ENCODE measurements at regions not wholly inside any gene's neighbourhood (a gene's known extent, or its start where the extent isn't known, plus 50 kb on each side); places are given as distances from the start of the nearest gene placed in this dataset.
"Not testable (repeated sequence)": the region's sequence is repeated elsewhere in the genome, so short reads cannot be mapped to it uniquely, and the experiment has no call there.

DNA sequence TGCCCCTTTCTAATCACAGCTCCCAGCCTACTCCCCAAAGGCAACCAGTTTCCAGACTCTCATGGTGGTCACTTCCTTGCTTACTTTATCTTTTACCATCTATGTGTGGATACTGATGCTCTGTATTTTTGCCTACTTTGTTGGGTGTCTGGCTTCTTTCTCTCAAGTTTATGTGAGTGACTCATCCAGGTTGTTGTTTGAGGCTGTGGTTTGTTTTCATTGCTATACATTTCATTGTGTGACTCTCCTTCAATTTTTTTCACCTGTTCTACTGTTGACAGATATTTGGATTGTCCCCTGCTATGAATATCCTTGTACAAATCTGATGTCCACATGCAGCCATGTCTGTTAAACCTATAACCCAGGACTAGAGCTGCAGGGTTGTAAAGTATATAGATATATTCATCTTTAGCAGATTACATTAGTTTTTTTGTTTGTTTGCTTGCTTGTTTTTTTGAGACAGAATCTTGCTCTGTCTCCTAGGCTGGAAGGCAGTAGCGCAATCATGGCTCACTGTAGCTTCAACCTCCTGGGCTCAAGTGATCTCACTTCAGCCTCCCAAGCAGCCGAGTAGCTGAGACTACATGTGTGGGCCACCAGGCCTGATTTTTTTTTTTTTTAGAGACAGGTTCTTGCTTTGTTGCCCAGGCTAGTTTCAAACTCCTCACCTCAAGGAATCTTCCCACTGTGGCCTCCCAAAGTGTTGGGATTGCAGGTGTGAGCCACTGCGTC, 72.9 kb upstream of the EEF1E1 start:
- DNase-seq: no peak

DNA sequence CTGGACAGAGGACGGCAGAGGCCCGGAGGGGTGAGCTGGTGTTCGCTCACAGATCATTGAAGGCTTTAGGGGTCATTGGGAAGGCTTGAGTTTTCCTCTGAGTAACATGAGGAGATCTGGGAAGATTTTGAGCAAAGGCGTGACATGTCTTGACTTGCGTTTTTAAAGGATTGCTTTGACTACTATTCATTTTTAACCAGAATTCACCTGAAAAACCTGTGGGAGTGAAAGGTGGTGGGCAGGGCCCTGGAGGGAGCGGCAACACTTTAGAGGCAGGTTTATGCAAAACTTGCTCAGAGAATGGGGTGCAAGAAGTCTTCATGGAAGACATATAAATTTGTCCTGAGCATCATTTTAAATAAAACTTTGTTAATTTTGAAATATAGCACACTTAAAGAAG, 72.2 kb upstream of the EEF1E1 start:
- no peak for DNase-seq

DNA sequence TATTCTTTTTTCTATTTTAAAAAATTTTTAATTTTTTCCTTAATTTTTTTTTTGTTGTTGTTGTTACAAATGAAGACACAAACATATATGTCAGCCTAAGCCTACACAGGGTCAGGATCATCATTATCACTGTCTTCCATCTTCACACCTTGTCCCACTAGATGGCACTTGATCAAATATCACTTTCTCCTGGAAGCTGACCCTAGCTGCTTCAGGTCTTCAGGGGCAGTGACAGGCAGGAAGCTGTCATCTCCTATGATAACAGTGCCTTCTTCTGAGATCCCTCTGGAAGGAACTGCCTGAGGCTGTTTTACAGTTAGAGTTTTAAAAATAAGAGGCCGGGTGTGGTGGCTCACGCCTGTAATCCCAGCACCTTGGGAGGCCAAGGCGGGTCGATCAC, 70.2 kb upstream of the EEF1E1 start:
- DNase-seq: no peak

DNA sequence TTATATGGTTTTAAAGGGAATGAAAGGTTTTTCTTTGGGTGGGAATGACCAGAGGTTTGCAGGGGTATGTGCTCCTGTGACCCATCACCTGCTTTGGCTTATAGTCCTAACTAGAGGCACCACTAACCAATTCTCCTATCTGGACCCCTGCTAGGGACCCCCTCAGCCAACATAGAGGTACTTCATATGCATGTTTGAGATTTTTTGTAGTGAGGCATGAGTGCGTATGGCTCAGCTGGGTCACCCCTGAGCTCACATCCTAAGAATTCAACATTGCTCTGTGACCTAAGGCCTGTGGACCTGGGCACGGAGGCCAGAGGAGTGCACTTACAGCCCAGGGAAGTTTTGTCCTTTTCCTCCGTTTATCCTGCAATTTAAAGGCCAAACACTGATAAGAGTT, 68.4 kb upstream of the EEF1E1 start:
- no peak for DNase-seq

DNA sequence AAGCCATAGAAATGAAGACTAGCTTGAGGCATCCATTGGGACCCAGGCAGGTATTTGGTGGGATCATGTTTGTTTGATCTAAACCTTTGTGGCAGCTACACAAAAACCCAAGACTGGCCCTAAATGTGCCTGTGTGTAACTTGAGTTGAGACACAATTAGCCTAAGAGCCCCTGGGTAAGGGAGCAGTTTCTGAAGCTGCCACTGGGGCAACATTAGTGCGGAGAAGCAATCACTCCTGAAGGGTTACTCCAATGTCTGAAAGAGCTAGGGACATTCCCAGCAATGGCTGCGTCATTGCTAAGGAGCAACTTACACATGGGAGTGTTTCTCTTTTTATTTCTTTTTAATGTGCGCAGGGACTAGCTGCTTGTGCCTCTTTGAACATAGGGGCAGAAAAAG, 67.9 kb upstream of the EEF1E1 start:
- no peak for DNase-seq

DNA sequence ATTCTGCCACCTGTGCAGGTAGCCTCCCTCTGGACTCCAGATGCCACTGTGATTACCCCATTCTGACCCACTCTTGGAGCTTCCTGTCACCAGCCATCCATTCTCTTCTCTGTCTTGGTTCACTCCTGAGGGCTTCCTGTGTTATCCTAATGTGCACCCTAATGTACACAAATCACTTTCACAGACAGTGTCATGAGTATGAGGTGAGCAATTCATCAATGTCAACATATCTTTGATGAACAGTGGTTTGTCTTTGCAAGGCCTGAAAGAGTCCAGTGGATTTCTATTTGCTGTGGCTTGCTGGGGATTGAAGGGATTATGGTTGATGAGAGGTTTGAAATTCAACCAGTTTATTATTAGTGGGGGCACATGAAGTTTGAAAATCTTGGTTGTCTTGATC, 63.8 kb upstream of the EEF1E1 start:
- no peak for DNase-seq

DNA sequence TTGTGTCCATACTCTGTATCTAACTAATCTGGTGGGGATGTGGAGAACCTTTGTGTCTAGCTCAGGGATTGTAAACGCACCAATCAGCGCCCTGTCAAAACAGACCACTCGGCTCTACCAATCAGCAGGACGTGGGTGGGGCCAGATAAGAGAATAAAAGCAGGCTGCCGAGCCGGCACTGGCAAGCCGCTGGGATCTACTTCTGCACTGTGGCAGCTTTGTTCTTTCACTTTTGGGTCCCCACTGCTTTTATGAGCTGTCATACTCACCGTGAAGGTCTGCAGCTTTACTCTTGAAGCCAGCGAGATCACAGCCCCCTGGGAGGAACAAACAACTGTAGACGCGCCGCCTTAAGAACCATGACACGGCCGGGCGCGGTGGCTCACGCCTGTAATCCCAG, 62.7 kb upstream of the EEF1E1 start:
- not testable (repeated sequence) for DNase-seq

DNA sequence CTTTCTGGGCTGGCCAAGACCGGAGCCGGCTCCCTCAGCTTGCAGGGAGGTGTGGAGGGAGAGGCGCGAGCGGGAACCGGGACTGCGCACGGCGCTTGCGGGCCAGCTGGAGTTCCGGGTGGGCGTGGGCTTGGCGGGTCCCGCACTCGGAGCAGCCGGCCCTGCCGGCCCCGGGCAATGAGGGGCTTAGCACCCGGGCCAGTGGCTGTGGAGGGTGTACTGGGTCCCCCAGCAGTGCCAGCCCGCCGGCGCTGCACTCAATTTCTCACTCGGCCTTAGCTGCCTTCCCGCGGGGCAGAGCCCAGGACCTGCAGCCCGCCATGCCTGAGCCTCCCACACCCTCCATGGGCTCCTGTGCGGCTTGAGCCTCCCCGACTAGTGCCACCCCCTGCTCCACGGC, 61.9 kb upstream of the EEF1E1 start:
- not testable (repeated sequence) for DNase-seq

DNA sequence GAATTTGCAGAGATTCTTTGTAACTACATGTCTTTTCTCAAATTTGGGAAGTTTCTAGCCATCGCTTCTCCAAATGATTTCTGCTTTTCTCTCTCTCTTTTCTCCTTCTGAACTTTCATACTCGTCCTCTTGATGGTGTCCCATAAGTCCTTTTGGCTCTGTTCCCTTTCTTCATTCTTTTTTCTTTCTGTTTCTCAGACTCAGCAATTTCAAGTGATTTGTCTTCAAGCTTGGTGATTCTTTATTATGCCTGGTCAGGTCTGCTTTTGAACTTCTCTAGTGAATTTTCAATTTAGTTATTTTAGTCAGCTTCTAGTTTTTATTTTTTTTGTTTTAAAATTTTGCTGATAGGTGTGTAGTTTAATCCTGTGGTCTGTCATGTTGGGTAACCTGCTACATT, 57.6 kb upstream of the EEF1E1 start:
- DNase-seq: no peak

DNA sequence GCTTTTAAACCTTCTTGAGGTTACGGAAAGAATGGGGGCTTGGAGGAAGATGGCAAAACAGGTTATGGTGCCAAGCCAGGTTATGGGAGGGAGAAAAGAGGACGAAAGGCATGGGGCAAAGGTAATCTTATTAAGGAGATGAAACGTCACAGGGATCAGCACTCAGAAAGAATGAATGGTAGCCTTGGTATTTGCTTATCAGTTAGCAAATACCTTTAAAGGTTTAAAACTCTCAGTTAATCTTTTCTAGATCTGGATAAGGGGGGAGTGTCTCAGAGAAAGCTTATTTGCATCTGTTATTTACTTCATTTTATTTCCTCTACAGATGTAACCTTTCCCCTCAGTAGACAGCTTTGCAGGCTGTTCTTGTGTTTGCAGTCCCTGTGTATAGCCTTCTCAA, 55.5 kb upstream of the EEF1E1 start:
- no peak for DNase-seq

DNA sequence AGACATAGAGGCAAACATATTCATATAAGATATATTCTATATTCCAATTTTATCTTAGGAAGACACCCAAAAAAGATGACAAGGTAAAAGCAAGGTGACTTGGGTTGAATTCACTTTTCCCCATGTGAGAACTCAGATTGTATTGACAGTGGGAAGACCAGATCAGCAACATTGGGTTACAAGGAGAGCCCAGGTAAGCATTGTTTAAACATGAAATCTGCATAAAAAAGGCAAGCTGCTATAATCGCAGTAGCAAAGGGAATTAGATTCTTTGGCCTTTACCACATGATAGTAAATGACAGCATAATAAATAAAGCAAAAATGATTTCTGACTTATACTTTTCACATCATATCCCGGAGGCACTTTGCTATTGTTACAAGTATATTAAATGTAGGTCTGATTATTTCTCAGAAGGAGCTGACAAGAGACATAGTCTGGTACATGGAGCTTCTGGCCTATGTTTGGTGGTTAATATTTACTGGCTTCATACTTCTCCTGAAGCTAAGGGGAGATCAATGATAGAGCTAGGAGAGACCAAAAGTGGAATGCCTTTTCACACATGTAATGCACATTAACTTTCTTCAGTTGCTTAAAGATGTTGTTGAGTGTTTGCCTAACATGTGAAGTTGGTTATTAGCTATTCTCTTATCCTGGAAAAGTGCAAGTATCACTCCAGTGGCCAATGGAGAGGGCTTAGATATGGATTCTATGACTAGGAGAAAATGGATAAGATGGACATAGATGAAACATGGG, 53.1 kb upstream of the EEF1E1 start:
- no peak for DNase-seq
